ENCODE measurements at regions not wholly inside any gene's neighbourhood (a gene's known extent, or its start where the extent isn't known, plus 50 kb on each side); places are given as distances from the start of the nearest gene placed in this dataset.
A peak's percentile ranks its signal among the peaks of the same experiment; 100 is the strongest.
"Not testable (repeated sequence)": the region's sequence is repeated elsewhere in the genome, so short reads cannot be mapped to it uniquely, and the experiment has no call there.

GRCh38 chr2:160736148-160737028 lies 242.8 kb upstream of the RBMS1 start:
- no peak for DNase-seq

DNA sequence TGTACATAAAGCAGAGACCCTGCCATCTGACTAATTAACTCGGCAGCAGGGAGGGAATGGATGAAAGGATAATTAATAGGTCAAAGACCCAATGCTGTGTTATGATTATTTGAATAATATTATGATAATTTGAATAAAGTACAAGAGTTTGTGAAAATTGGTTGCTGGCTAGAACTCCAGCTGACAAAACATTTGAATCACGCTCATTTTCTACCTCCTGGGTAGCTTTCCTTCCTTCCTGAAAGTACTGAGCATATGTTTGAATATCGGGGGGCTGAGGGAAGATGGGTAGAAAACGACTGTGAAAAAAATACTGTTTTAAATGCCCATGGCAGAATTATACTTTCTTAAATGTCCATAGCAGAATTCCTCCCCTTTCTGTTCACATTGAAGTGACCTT lies 243.6 kb upstream of the RBMS1 start:
- no peak for DNase-seq

DNA sequence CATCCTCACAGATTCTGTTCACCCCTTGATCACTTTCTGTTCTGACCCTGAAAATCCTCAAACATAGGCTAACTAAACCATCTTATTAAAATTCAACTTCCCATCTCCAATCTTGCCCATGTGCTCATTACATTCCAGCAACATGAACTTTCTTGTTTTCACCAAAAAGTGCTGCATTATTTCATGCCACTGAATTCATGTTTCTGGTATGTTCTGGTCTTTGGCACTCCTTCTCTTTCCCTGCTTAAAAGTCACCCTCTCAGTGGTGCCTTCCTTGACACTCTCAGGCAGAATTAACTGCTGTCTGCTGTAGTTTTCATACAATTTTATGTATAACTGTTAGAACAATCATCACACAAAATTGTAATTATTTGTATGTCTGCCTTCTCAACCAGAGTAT lies 247.7 kb upstream of the RBMS1 start:
- no peak for DNase-seq

DNA sequence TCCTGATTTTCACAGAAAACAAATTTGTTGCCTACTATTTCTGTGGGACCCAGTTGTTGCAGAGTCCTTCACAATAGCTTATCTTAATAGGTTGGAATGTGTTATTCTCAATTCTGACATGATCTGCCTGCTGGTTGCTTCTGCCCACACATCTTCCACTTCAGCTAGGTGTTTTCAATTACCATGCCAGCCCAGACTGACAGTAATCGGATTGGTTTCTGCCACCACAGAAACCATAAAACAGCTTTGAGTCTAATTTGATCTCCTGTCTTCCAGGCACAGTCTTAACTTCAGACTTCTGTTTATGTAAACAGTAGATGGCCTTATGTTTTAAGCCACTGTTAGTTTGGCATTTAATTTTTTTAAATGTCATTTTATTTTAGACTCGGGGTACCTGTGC lies 248.2 kb upstream of the RBMS1 start:
- DNase-seq: no peak

GRCh38 chr2:160742667-160743066 lies 249.1 kb upstream of the RBMS1 start:
- no peak for DNase-seq

DNA sequence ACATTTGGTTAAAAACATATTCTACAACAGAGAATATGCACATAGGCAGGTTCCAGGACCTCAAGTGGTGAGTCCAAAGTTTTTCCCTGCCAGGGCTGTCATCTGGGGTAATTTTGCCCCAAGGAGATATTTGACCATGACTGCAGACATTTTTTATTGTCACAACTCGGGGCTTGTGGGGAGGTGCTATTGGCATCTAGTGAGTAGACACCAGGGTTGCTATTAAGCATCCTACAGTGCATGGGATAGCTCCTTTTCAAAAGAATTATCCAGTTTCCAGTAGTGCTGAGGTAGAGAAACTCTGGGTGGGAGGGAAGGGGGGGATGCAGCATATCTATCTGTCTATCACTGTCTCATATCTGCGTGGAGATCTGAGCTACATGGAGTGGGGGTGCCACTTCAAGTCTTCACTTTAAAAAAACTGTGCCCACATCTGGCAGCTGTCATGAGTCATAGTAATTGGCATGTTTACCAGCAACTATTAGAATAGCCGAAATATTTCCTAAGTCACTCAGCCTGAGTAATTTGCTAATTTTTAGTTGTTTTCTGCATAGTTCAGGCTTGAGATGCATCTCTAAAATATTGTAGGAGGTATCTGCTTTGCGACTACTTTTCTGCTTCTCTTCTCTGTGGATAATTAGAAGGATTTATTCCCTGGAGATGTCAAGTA lies 254.0 kb upstream of the RBMS1 start:
- DNase-seq: peak; percentile 55

DNA sequence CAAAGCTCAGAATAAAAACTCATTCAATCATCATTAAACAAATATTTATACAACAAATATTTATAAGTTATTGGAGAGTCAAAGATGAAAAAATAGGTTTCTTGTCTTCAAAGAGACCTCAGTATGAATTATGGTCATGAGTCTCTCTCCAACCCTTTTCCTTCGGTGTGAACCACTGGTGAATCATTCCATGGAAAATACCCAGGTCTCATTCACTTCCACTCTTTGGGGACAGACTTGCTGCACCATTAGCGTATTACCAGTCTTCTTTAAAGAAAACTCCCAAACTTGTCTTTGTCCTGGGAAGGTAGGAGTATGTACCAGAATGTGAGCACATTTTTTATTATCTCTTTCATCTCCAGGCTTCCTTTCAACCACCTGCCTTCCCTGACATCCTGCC lies 257.4 kb upstream of the RBMS1 start:
- no peak for DNase-seq

DNA sequence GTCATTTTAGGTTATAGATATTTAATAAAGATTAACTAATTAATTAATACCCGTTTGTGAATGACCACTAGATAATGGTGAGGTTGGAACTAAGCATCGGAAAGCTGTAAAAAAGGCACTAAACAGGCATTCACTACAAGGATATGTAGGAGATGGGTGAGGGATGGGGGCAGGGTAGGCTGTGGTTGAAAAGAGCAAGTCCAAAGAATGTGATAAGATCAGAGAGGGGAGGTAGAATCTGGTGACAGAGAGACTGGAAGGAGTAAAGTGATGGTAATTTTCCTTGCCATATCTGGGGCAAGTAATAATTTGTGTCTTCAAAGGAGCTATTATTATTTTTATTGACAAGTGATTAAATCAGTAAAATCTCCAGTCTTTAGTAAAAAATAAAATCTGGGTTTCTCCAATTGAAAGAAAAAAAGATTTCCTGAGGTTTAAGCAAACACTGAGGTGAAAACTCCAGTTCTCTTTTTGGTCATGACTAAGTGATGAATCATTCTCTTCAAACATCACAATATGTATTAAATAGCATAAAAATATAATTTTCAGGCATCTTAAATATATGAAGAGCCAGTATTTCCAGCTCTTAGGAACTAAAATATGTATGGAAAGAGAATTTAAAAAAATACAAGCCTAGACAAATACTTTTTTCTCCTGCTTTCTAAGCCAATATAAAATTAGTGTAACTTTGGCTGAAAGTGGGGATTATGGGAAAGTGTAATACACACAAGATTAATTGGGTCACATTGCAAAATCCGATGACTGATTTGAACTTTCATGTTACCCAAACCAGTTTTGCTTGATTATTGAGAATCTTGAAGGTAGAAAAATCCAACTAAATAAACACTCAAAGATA lies 259.1 kb upstream of the RBMS1 start:
- no peak for DNase-seq

- DNase-seq: no peak
These were observed 259.7 kb upstream of the RBMS1 start for GRCh38 chr2:160753331-160753654.

DNA sequence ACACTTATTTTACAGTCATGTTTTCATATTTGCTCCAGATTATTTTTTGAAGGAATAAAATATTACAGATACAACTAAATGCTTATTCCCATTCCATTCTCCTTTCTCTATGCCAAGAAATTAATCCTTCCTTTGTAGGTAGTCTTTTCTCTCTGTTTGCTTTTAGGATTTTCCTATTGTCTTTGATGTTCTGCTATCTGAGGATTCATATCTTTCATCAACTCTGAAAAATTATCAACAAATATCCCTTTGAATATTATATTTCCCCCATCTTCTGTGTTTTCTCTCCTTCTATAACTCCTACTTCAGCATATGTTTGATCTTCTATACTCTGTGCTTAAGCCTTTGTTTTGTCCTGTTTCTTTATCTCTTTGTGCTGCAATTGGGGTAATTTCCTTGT lies 260.4 kb upstream of the RBMS1 start:
- no peak for DNase-seq

DNA sequence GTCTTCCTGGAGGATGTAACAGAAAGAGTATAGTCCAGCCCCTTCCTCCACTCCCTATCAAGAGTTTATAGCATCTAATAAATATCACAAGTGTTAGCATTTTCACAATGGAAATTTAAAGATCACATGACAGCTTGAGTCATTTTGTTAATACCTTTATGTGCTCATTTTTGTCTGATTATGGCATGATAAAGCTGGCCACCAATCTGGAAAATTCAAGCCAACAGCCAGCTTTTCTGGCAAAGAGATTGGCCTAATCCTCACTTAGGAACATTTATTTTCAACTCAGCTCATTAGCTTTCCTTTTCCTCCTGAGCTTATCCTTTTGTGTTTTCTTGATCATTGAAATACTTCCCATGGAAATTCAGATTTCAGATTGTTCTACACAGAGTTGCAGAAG lies 262.9 kb upstream of the RBMS1 start:
- DNase-seq: no peak

GRCh38 chr2:160762493-160763128 lies 269.0 kb upstream of the RBMS1 start:
- DNase-seq: not testable (repeated sequence)

GRCh38 chr2:160783474-160783873 lies 289.9 kb upstream of the RBMS1 start:
- DNase-seq: peak; percentile 2

DNA sequence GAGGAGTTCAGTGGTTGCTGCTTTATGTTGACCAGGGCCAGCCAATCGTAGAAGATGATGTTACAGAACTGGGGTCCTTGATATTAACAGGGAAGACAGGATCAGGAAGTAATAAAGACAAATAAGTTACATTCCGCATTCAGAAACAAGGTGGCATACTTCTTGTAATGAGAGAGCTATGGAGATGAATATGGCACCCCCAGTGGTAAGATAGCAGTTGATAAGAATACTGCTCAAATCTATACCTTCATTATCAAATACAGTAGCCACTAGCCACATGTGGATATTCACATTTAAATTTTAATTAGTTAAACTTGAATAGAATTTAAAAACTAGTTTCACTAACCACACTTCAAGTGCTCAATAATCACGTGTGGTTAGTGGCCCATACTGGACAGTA lies 290.4 kb upstream of the RBMS1 start:
- no peak for DNase-seq

- DNase-seq: no peak
These were observed 297.1 kb upstream of the RBMS1 start for GRCh38 chr2:160790738-160791137.

DNA sequence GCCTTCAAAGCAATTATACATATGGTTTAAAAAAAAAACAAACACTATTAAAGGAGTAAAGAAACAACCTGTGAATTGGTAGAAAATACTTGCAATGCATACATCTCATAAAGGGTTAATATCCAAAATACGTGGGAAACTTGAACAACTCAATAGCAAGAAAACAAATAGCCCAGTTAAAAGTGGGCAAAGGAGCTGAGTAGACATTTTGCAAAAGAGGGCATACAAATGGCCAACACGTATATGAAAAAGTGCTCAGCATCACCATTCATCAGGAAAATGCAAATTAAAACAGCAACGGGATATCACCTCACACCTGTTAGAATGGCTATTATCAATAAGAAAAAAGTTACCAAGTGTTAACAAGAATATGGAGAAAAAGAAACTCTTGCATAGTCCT lies 298.3 kb upstream of the RBMS1 start:
- DNase-seq: no peak

DNA sequence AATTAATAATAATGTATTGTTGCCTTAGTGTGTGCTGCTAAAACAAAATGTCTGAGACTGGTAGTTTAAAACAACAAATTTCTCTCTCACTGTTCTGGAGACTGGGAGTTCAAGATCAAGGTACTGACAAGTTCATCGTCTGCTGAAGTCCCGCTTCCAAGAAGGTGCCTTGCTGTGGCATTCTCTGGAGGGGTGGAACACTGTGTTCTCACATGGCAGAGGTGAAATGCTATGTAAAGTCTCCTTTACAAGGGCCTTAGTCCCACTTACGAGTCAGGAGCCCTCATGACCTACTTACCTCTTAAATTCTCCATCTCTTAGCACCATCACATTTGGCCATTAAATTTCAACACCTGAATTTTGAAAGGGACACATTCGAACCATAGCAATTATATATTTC lies 299.2 kb upstream of the RBMS1 start:
- no peak for DNase-seq

- no peak for DNase-seq
These were observed 301.3 kb upstream of the RBMS1 start for GRCh38 chr2:160794926-160795325.

DNA sequence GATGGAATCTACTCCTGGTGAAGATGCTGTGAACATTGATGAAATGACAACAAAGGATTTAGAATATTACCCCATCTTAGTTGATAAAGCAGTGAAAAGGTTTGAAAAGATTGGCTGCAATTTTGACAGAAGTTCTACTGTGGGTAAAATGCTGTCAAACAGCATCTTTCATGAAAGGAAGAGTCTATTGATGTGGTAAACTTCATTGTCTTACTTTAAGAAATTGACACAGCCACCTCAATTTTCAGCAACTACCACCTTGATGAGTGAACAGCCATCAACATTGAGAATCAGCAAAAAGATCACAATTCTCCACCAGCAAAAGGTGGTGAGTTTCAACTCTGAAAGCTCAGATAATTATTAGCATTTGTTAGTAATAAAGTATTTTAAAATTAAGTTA lies 310.3 kb upstream of the RBMS1 start:
- DNase-seq: no peak

- no peak for DNase-seq
These were observed 316.8 kb upstream of the RBMS1 start for GRCh38 chr2:160810406-160810805.

GRCh38 chr2:160812830-160813505 lies 319.4 kb upstream of the RBMS1 start:
- DNase-seq: no peak

- no peak for DNase-seq
These were observed 319.9 kb upstream of the RBMS1 start for GRCh38 chr2:160813506-160813858.

All from T1000 (cell line).